GM12872 (cell line): ENCODE measurements at regions not wholly inside any gene's neighbourhood (a gene's known extent, or its start where the extent isn't known, plus 50 kb on each side); places are given as distances from the start of the nearest gene placed in this dataset.

Source experiments
- TF ChIP-seq, protein P1 (sequence below): IDR thresholded peaks from 3 replicates; pipeline ENCODE4 v1.5.1; 2011; ENCODE audit warnings: low read depth, mild to moderate bottlenecking, low read length, moderate library complexity; ENCODE audit not compliant: insufficient read depth

GRCh38 chr17:53919356-53919755 is 96.6 kb downstream of the KIF2B start:
- TF ChIP-seq, protein P1, sequence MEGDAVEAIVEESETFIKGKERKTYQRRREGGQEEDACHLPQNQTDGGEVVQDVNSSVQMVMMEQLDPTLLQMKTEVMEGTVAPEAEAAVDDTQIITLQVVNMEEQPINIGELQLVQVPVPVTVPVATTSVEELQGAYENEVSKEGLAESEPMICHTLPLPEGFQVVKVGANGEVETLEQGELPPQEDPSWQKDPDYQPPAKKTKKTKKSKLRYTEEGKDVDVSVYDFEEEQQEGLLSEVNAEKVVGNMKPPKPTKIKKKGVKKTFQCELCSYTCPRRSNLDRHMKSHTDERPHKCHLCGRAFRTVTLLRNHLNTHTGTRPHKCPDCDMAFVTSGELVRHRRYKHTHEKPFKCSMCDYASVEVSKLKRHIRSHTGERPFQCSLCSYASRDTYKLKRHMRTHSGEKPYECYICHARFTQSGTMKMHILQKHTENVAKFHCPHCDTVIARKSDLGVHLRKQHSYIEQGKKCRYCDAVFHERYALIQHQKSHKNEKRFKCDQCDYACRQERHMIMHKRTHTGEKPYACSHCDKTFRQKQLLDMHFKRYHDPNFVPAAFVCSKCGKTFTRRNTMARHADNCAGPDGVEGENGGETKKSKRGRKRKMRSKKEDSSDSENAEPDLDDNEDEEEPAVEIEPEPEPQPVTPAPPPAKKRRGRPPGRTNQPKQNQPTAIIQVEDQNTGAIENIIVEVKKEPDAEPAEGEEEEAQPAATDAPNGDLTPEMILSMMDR: no peak

DNA sequence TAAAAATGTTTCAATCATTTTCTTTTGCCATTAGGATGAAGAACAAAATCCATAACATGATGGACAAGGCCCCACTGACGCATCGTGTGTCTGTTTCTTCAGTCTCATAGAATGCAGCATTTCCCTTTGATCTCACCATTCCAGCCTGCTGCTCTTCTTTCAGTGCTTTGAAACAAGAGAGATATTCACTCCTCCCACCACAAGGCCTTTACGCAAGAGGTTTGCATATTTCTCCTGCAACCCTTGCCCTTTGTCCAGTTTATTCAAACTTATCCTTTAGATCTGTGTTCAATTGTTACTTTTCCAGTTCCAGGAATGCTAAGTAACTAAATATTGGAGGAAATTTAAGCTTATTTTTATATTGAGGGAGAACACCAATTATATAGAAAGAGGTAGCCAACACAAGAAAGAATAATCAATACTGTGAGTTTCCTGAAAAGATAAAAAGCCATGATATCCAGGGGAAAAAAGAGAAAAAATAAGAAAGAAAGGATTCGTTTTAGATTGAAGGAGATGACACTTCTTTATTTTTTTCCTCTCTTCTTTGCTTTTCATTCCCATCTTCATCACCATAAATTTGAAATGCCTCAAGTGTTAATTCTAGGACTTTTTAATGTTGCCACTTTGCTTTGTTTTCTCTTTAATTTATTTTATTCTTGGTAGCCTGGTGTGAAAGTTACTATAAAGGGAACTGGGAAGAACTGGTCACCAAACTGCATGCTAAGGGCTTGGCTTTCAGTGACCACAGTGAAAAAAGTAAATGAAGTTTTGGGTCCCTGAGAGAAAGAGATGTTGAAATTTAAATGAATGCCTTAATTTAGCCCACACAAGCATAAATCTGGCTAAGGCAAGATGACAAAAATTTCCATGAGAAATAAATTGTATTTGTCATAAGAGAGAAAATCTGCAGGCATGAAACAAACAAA is 102.1 kb downstream of the KIF2B start:
- TF ChIP-seq, protein P1: no peak

DNA sequence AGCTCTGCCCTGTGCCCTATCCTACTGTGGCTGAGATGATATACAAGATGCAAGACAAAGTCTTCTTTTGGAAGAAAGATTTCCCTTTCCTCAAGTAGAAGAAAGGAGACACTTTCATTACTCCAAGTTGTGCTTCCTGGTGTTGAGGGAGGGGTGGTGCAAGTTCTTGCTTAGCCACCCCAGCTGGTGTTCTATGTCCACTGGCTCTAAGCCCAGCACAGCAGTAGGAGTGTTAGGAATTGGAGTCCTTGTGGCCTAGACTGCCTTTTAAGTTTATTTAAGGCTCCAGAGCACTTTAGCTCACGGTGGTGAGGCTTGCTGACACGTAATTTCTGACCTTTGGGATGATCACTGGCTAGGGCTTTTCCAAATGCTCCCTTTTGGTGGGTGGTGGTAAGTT is 109.7 kb downstream of the KIF2B start:
- TF ChIP-seq, protein P1: no peak

DNA sequence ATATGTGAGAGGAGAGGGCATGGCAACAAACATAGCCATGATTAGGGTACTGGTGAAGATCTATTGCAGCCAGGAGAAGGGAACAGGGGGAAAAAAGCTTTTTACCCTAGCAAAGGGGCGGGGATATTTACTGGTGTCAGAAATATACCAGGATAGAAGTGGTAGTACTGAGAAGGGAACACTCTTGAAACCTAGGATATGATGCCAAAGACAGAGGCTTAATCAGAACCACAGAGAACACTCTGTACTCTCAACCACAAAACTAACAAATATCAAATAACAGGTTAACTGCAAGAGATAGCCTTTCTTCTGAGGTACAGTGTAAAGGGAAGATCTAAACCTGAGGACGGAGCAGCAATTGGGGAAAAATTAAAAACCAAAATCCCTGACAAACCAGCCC is 112.2 kb downstream of the KIF2B start:
- TF ChIP-seq, protein P1: no peak

DNA sequence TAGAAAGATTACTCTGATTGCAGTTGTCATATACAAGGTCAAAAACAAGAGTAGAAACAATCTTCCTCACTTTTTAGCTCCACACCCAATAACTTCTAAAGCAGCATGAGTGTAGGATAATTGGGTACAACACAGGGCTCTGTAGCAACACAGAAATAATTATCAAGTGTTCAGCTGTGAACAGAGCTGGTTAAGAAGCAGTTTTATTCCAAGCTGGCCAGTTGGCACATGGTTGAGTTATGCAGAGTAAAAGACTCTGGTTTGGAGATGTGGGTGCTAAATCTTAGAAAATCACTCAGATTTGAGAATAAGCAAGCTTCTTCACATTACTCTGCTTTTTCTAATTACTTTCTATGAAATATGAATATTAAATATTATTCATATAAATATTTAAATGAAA is 118.5 kb downstream of the KIF2B start:
- TF ChIP-seq, protein P1: no peak

DNA sequence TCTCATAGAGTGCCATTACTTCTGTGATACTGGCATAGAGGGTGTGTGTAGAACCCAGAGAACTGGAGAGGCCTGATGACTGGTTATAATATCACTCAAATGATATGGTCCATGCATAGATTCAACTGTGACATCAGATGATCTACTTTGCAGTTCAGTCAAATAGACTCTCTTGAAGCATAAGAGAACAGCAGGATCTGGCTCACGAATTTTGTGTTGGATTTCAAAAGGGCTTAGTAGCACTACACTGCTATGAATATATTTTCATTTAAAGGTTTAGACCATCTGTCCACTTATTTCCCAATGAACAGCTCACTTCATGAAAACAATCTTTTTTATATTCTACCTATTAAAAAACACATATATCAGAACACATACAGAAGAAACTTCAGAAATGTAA is 119.7 kb downstream of the KIF2B start:
- TF ChIP-seq, protein P1: no peak

GRCh38 chr17:53942898-53943297 is 120.2 kb downstream of the KIF2B start:
- TF ChIP-seq, protein P1: no peak
